ENCODE measurements at regions not wholly inside any gene's neighbourhood (a gene's known extent, or its start where the extent isn't known, plus 50 kb on each side); places are given as distances from the start of the nearest gene placed in this dataset.

DNA sequence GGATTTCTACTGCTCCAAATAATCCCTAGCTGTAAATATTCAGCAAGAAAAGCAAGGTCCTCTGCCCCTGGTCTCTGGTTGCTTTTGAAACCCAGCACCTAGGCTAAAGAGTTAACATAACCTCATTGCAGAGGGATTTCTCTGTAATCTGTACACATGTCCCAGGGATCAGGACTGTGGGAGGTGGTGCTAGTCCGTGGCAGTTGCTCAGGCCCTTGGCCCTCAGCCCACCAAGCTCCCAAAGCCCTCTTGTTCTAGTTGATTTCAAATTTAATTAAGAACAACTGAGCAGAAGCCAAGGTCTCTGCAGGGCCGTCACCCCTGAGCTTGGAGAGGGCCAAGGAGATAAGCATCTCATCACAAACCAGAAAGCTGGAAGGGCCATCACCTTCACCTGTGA, 181.1 kb downstream of the SOX9 start:
- H3K4me3 ChIP-seq = no peak overlapping the region
- H3K27me3 ChIP-seq (ENCODE audit: control insufficient read depth in 3 of 3, insufficient read depth in 3 of 3, low read length in 2 of 3) = peaks cover 0 to 4% (median 0%) of the 10 kb centered on the region in 3 donors
- H3K36me3 ChIP-seq (ENCODE audit: control insufficient read depth in 4 of 4, insufficient read depth in 4 of 4, low read length in 4 of 4) = no peaks in the 10 kb centered on the region
- peaks cover 0 to 3% (median 0%) of the 10 kb centered on the region in 4 donors for H3K9me3 ChIP-seq (ENCODE audit: control insufficient read depth in 4 of 4, insufficient read depth in 3 of 4, low read length in 3 of 4)
- H3K9ac ChIP-seq (ENCODE audit: insufficient read depth in 1 of 2, low read length in 2 of 2) = no peak overlapping the region
- ATAC-seq (ENCODE audit: insufficient read depth, low FRiP score) = no peak
- no peak for DNase-seq
- H3K27ac ChIP-seq (ENCODE audit: low read depth in 1 of 2, low read length in 1 of 2) = no peak overlapping the region
- peaks cover 0 to 14% (median 0%) of the 10 kb centered on the region in 5 donors for H3K4me1 ChIP-seq (ENCODE audit: control insufficient read depth in 5 of 5, insufficient read depth in 5 of 5, low read length in 5 of 5)
- WGBS, 2 donors = 61 to 74% methylated on average over 2 of the region's 2 CpGs
- TF ChIP-seq, protein P1, sequence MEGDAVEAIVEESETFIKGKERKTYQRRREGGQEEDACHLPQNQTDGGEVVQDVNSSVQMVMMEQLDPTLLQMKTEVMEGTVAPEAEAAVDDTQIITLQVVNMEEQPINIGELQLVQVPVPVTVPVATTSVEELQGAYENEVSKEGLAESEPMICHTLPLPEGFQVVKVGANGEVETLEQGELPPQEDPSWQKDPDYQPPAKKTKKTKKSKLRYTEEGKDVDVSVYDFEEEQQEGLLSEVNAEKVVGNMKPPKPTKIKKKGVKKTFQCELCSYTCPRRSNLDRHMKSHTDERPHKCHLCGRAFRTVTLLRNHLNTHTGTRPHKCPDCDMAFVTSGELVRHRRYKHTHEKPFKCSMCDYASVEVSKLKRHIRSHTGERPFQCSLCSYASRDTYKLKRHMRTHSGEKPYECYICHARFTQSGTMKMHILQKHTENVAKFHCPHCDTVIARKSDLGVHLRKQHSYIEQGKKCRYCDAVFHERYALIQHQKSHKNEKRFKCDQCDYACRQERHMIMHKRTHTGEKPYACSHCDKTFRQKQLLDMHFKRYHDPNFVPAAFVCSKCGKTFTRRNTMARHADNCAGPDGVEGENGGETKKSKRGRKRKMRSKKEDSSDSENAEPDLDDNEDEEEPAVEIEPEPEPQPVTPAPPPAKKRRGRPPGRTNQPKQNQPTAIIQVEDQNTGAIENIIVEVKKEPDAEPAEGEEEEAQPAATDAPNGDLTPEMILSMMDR (IDR thresholded peaks at IDR 0.05; ENCODE audit: control extremely low read depth, extremely low read depth) = no peak

DNA sequence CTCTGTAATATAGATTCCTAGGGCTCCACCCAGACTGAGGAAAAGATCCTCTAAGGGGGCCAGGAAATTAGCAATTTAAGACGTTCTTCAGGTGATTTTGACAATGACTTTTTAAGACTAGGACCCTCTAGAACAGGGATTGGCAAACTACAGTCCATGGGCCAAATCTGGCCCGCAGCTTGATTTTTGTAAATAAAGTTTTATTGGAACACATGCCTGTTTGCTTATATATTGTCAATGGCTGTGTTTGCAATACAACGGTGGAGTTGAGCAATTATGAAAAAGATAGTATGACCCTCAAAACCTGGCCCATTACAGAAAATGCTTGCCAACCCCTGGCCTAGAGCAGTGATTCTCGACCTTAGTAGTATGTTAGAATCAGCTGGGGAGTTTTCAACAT, 181.9 kb downstream of the SOX9 start:
- Histone ChIP-seq H3K9me3 (ENCODE audit: control insufficient read depth in 4 of 4, insufficient read depth in 3 of 4, low read length in 3 of 4) (peaks cover 0 to 3% (median 0%) of the 10 kb centered on the region in 4 donors), H3K27me3 (ENCODE audit: control insufficient read depth in 3 of 3, insufficient read depth in 3 of 3, low read length in 2 of 3) (peaks cover 0 to 4% (median 0%) of the 10 kb centered on the region in 3 donors), H3K36me3 (ENCODE audit: control insufficient read depth in 4 of 4, insufficient read depth in 4 of 4, low read length in 4 of 4) (no peaks in the 10 kb centered on the region), H3K9ac (ENCODE audit: insufficient read depth in 1 of 2, low read length in 2 of 2) (no peak overlapping the region), H3K4me3 (no peak overlapping the region), H3K27ac (ENCODE audit: low read depth in 1 of 2, low read length in 1 of 2) (no peak overlapping the region), H3K4me1 (ENCODE audit: control insufficient read depth in 5 of 5, insufficient read depth in 5 of 5, low read length in 5 of 5) (peaks cover 0 to 15% (median 0%) of the 10 kb centered on the region in 5 donors)
- no peak for ATAC-seq (ENCODE audit: insufficient read depth, low FRiP score)
- TF ChIP-seq, protein P1 (IDR thresholded peaks at IDR 0.05; ENCODE audit: control extremely low read depth, extremely low read depth) = no peak
- WGBS, 2 donors = 84% methylated on average over 4 of the region's 4 CpGs
- DNase-seq = no peak

- no peak overlapping the region for H3K4me3 ChIP-seq
- DNase-seq = no peak
- H3K36me3 ChIP-seq (ENCODE audit: control insufficient read depth in 4 of 4, insufficient read depth in 4 of 4, low read length in 4 of 4) = no peaks in the 10 kb centered on the region
- peaks cover 0 to 3% (median 0%) of the 10 kb centered on the region in 4 donors for H3K9me3 ChIP-seq (ENCODE audit: control insufficient read depth in 4 of 4, insufficient read depth in 3 of 4, low read length in 3 of 4)
- peaks cover 0 to 15% (median 0%) of the 10 kb centered on the region in 5 donors for H3K4me1 ChIP-seq (ENCODE audit: control insufficient read depth in 5 of 5, insufficient read depth in 5 of 5, low read length in 5 of 5)
- 92 to 97% methylated on average over 8 of the region's 8 CpGs for WGBS, 2 donors
- no peak for ATAC-seq (ENCODE audit: insufficient read depth, low FRiP score)
- H3K27ac ChIP-seq (ENCODE audit: low read depth in 1 of 2, low read length in 1 of 2) = no peak overlapping the region
- TF ChIP-seq, protein P1 (IDR thresholded peaks at IDR 0.05; ENCODE audit: control extremely low read depth, extremely low read depth) = no peak
- H3K27me3 ChIP-seq (ENCODE audit: control insufficient read depth in 3 of 3, insufficient read depth in 3 of 3, low read length in 2 of 3) = peaks cover 0 to 4% (median 0%) of the 10 kb centered on the region in 3 donors
- no peak overlapping the region for H3K9ac ChIP-seq (ENCODE audit: insufficient read depth in 1 of 2, low read length in 2 of 2)
Measured at GRCh38 chr17:72303787-72304733, 183.2 kb downstream of the SOX9 start.
